HG03175 (cell line): ENCODE measurements at regions not wholly inside any gene's neighbourhood (a gene's known extent, or its start where the extent isn't known, plus 50 kb on each side); places are given as distances from the start of the nearest gene placed in this dataset.
"Not testable (repeated sequence)": the region's sequence is repeated elsewhere in the genome, so short reads cannot be mapped to it uniquely, and the experiment has no call there.

Experiments used
- ATAC-seq: cut with Tn5 transposase; IDR thresholded peaks from one replicate; pipeline ENCODE4 v1.9.1; 2021; ENCODE audit warnings: mild to moderate bottlenecking, moderate library complexity; ENCODE audit not compliant: unreplicated experiment

DNA sequence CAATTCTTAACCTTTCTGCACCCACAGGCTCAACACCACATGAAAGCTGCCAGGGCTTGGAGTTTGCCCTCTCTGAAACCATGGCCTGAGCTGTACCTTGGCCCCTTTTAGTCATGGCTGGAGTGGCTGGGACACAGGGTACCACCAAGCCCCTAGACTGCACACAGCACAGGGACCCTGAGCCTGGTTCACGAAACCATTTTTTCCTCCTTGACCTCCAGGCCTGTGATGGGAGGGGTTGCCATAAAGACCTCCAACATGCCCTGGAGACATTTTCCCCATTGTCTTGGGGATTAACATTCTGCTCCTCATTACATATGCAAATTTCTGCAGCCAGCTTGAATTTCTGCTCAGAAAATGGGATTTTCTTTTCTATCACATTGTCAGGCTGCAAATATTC lies 113.4 kb downstream of the XPNPEP1 start:
- ATAC-seq: not testable (repeated sequence)

DNA sequence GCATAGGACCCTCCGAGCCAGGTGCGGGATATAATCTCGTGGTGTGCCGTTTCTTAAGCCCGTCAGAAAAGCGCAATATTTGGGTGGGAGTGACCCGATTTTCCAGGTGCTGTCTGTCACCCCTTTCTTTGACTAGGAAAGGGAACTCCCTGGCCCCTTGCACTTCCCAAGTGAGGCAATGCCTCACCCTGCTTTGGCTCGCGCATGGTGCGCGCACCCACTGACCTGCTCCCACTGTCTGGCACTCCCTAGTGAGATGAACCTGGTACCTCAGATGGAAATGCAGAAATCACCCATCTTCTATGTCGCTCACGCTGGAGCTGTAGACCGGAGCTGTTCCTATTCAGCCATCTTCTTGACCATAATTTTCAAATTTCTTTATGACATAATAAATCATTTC lies 122.1 kb downstream of the XPNPEP1 start:
- ATAC-seq: not testable (repeated sequence)

GRCh38 chr10:109790647-109791046 lies 132.7 kb downstream of the XPNPEP1 start:
- no peak for ATAC-seq

GRCh38 chr10:109784236-109784635 lies 139.1 kb downstream of the XPNPEP1 start:
- no peak for ATAC-seq

DNA sequence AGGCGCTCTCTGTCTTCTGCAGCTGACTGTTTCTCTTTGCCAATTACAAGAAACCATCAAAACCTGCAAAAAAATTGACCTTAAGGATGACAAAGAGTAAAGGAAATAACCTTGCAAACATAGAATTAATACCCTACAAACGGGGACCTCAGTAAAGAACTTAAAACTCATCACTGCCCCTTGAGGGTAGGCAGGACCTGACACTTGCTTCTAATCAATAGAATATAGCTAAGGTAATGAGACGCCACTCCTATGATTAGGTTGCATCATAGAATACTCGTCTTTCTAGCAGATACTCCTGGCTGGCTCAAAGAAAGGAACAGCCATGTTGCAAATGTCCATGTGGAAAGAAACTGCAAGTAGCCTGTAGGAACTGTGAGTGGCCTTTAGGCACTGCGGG lies 140.0 kb downstream of the XPNPEP1 start:
- no peak for ATAC-seq

- ATAC-seq: no peak
Measured at GRCh38 chr10:109780997-109781396, 142.3 kb downstream of the XPNPEP1 start.

DNA sequence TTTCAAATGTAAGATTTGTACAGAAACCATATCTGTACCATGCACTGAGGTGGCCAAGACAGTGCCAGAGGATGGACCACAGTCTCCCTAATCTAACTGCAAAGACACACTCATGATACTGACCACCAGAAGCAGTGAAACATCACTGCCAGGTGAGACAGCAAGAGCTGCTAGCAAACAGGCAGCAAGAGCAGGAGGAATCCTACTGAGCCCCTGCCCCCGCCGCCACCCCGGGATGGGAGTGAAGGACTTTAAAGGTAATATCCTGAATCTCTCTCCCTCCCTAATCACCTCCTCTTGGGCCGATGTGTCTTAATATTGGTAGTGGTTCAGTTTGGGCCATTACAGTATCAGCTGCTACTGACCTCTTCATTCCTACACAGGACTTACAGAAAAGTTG lies 144.3 kb downstream of the XPNPEP1 start:
- no peak for ATAC-seq

DNA sequence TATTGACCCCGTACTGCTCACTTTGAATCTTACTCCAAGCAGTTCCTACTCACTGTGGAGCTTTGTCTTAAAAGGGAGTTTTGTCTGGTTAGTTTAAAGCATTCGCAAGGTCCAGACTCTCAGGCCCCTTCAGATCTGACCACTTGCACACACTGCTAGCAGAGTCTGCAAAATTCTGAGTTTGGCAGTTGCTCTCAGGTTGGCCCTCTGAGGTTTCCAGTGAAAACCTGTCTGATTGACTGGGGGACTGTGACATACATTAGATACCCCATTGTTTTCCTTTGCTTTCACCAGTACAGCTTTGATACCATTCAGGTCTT lies 149.2 kb downstream of the XPNPEP1 start:
- peak; percentile 11 for ATAC-seq

- peak; percentile 51 for ATAC-seq
Measured at GRCh38 chr10:109773288-109774120, 149.8 kb downstream of the XPNPEP1 start.

DNA sequence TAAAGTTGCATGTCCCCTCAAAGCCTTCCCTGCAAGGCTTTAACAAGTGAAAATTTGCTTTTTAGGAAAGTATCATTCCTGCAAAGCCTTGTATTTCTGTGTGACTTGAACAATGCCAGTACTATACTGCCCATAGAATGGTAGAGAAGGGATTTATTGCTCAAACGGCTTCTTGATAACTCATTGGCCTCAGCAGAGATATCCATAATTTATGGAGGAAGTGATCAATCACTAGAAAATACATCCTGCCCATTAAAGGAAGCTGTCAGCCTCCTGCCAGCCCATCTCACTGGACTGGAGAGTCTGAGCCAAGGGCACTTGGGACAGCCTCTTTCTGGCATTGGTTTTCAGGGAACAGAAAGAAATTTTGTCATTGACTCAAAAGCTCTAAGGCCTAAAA lies 152.6 kb downstream of the XPNPEP1 start:
- ATAC-seq: no peak

GRCh38 chr10:109769966-109770365 lies 153.3 kb downstream of the XPNPEP1 start:
- ATAC-seq: no peak

DNA sequence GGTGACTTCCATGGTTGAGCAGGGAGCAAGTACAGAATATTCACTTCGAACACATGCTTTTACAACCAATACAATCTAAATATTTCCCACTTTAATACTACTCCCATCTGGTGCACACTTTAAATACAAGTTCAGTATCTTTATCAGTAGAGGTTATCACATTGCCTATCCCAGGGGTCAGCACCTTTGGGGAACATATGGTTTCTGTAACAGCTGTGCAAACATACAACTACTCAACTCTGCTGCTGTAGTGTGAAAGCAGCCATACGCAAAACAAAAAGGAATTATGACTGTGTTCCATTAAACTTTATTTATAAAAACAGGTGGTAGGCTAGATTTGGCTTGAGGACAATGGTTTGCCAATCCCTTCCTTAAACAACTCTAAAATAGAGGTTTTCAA lies 157.5 kb downstream of the XPNPEP1 start:
- no peak for ATAC-seq

- ATAC-seq: no peak
Measured at GRCh38 chr10:109762555-109762954, 160.8 kb downstream of the XPNPEP1 start.

- not testable (repeated sequence) for ATAC-seq
Measured at GRCh38 chr10:109757670-109758069, 165.6 kb downstream of the XPNPEP1 start.

- no peak for ATAC-seq
Measured at GRCh38 chr10:109746861-109747260, 176.4 kb downstream of the XPNPEP1 start.

DNA sequence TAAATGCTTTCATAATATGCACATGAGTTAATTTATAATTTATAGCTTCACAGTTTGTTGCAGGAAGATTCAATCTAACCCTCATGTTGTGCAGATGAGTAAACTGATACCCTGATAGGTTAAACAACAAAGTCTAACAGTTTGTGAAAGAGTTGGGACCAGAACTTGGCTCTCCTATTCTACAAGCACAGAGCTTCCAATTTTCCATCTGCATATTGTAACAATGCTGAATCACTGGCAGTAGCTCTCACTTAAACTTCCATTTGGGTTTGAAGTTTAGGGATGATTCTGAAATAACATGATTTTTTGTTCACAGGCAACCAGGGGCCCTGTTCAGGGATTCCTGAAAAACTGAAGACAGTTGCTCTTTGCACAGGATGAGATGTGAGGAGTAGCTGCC lies 179.3 kb downstream of the XPNPEP1 start:
- ATAC-seq: no peak

- no peak for ATAC-seq
Measured at GRCh38 chr10:109743574-109743973, 179.7 kb downstream of the XPNPEP1 start.

DNA sequence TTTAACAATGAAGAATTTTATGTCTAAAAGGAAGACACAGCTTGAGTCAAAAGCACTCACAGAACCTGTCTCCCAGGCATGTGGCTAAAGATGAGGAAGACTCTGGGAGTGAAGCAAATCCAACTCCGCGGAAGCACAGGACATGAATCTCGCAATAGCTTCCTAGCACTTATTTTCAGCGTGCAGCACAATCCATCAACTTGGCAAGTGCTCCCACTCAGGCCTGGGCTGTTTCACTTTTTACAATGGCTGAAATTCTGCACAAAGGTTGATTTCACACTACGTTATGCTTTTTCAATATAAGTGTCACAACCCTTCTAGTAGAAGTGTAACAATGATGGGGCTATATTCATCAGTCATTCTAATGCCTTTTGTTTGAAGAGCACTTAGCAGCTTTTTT lies 180.2 kb downstream of the XPNPEP1 start:
- no peak for ATAC-seq

- no peak for ATAC-seq
Measured at GRCh38 chr10:109741712-109742111, 181.6 kb downstream of the XPNPEP1 start.

GRCh38 chr10:109740436-109740835 lies 182.9 kb downstream of the XPNPEP1 start:
- no peak for ATAC-seq

DNA sequence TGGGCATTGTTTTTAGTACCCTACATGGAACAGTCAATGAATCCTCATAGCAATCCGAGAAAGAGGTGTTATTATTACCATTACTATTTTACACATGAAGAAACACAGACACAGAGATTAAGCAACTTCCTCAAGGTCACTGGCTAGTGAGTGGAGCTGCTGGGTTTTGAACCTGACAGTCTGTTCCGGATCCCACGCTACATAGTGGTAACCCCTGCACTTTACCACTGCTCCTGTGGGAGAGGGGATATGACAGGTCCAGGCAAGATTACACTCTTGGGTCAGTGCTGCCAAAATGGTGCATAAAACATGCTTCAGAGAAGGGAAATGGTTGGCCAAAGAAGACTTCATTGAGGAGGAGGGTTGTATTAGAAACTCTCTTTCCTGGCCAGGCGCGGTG lies 185.7 kb downstream of the XPNPEP1 start:
- no peak for ATAC-seq

GRCh38 chr10:109737009-109737408 lies 186.3 kb downstream of the XPNPEP1 start:
- ATAC-seq: no peak

- no peak for ATAC-seq
Measured at GRCh38 chr10:109735776-109736175, 187.5 kb downstream of the XPNPEP1 start.
